NCI-H524 treated with DMSO at 0.1 percent for 48 hours (cell line): ENCODE measurements at regions not wholly inside any gene's neighbourhood (a gene's known extent, or its start where the extent isn't known, plus 50 kb on each side); places are given as distances from the start of the nearest gene placed in this dataset.

ENCODE experiments used
- DNase-seq: peaks from one replicate; lab custom pipeline; 2025; lab: John Stamatoyannopoulos, UW

GRCh38 chr16:87250431-87250960, 66.7 kb downstream of the C16orf95 start:
- no peak for DNase-seq

DNA sequence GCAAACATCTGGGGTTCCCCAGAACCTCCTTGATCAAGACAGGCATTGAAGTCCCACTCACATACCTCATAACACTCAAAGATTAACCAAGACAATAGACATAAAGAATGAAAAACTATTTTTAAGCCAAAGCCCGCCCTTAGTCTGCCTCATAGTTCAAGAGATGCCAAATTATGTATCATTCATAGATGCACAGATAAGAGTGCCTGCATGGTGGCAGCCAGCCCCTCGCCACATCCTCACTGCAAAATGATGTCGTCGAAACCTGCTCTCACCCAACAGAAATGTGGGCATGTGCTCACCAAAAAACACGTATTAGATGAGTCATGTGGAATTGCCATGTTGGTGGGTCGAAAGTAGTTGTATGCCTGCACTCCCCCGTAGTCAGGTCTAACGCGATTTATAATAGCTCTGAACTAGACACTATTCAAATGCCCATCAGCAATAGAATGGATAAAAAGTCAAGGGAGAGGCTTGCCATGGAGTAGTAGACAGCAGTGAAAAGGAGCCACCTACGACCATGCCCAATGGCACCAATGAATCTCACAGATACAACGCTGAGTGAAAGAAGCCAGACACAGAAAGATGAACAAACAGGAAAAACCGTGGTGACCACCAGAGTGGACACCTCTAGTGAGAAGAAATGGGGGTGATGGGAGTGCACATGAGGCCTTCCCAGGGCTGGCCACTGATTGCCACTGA, 64.8 kb downstream of the C16orf95 start:
- no peak for DNase-seq
